Nephron (organoid): ENCODE measurements at regions not wholly inside any gene's neighbourhood (a gene's known extent, or its start where the extent isn't known, plus 50 kb on each side); places are given as distances from the start of the nearest gene placed in this dataset.

Experiments used
- H3K27ac Mint-ChIP-seq, 3 experiments: 2 replicates each; pipeline ENCODE4 v1.8.0; 2020; ENCODE audit warnings: mixed read lengths in 3 of 3, mild to moderate bottlenecking in 2 of 3, moderate library complexity in 1 of 3
- H3K27me3 Mint-ChIP-seq: 2 replicates; pipeline ENCODE4 v1.8.0; 2021; ENCODE audit warnings: low read depth, mild to moderate bottlenecking, moderate library complexity, mixed read lengths
- H3K36me3 Mint-ChIP-seq: 2 replicates; pipeline ENCODE4 v1.8.0; 2020; ENCODE audit warnings: low read depth, mixed read lengths
- H3K4me1 Mint-ChIP-seq: 2 replicates; pipeline ENCODE4 v1.8.0; 2020; ENCODE audit warnings: mixed read lengths
- H3K4me3 Mint-ChIP-seq, 3 experiments: 2 replicates each; pipeline ENCODE4 v1.8.0; 2020; ENCODE audit warnings: mild to moderate bottlenecking in 3 of 3, mixed read lengths in 3 of 3, moderate library complexity in 2 of 3
- H3K9me3 Mint-ChIP-seq: 2 replicates; pipeline ENCODE4 v1.8.0; 2020; ENCODE audit warnings: mixed read lengths
- CTCF ChIP-seq, 3 experiments: fragments of 200-600 bp; sonication (generic); IDR thresholded peaks; one replicate each; pipeline ENCODE4 v1.5.0; 2021; ENCODE audit warnings: antibody characterized with exemption in 3 of 3; ENCODE audit not compliant: unreplicated experiment in 3 of 3

DNA sequence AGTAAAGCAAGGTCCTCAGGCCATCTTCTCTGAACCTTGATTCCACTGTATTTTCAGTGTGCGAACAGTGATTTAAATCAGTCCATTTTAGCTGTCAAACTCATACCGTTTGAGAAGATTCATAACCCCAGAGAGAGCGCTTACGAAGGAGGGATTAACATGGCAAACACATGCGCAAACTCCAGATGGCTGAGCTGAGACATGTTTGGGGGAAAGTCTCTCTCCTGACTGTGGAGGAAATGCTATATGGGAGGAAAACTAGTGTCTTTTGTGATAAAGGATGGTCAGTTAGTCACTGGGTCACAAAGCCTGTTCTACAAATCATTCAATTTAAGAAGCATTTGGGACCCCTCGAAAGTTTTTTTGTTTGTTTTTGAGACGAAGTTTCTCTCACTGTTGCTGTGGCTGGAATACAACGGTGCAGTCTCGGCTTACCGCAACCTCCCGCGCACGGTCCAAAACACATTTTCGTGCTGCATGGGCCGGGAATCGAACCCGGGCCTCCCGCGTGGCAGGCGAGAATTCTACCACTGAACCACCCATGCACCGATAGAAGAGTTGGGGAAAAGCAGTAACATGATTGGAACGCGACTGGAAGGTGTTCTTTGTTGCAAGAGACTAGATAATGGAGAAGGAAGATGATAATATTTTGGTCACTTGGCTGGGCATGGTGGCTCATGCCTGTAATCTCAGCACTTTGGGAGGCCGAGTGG, 58.4 kb upstream of the CXADR start:
- H3K27ac Mint-ChIP-seq = peak overlapping the region; percentile 26 to 81 (median 79)
- H3K36me3 Mint-ChIP-seq = no peaks in the 10 kb centered on the region
- no peaks in the 10 kb centered on the region for H3K27me3 Mint-ChIP-seq
- peaks cover 18% of the 10 kb centered on the region for H3K4me1 Mint-ChIP-seq
- TF ChIP-seq CTCF (IDR thresholded peaks at IDR 0.05; ENCODE audit: unreplicated experiment in 3 of 3) = no peak
- H3K4me3 Mint-ChIP-seq = peak overlapping the region; percentile 75 to 77 (median 76)
- H3K9me3 Mint-ChIP-seq = no peaks in the 10 kb centered on the region

GRCh38 chr21:17455028-17455353, 57.9 kb upstream of the CXADR start:
- TF ChIP-seq CTCF (IDR thresholded peaks at IDR 0.05; ENCODE audit: unreplicated experiment in 3 of 3) = no peak
- H3K4me3 Mint-ChIP-seq = peak overlapping the region; percentile 75 to 77 (median 76)
- H3K36me3 Mint-ChIP-seq = no peaks in the 10 kb centered on the region
- no peaks in the 10 kb centered on the region for H3K9me3 Mint-ChIP-seq
- peak overlapping the region; percentile 26 to 81 (median 79) for H3K27ac Mint-ChIP-seq
- H3K4me1 Mint-ChIP-seq = peaks cover 18% of the 10 kb centered on the region
- H3K27me3 Mint-ChIP-seq = no peaks in the 10 kb centered on the region

GRCh38 chr21:17455451-17455850, 57.4 kb upstream of the CXADR start:
- Mint-ChIP-seq H3K9me3 (no peaks in the 10 kb centered on the region), H3K4me1 (peaks cover 18% of the 10 kb centered on the region), H3K36me3 (no peaks in the 10 kb centered on the region), H3K27me3 (no peaks in the 10 kb centered on the region), H3K27ac (no peak overlapping the region), H3K4me3 (no peak overlapping the region)
- no peak for TF ChIP-seq CTCF (IDR thresholded peaks at IDR 0.05; ENCODE audit: unreplicated experiment in 3 of 3)

GRCh38 chr21:17458279-17458678, 54.6 kb upstream of the CXADR start:
- no peak for TF ChIP-seq CTCF (IDR thresholded peaks at IDR 0.05; ENCODE audit: unreplicated experiment in 3 of 3)
- Mint-ChIP-seq H3K9me3 (no peaks in the 10 kb centered on the region), H3K27me3 (no peaks in the 10 kb centered on the region), H3K4me1 (peaks cover 21% of the 10 kb centered on the region), H3K27ac (no peak overlapping the region), H3K36me3 (no peaks in the 10 kb centered on the region), H3K4me3 (no peak overlapping the region)

DNA sequence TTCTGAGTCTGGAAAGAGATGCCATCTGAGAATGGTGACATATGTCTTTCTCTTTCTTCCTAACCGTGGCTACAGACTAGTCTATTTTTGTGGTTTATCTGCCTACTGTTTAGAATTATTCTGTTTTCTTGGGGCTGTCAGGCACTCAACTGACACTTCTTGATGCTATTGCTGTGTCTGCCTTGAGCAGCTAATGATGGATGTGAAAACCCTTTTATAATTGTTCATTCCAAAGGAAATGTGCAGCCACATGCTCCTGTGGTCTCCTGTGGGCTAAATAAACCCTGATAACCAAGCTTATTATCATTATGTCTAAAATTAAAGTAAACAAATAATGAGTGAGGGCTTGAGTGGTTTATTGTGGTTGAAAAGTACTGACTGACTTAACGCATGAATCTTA, 52.7 kb upstream of the CXADR start:
- H3K36me3 Mint-ChIP-seq = no peaks in the 10 kb centered on the region
- H3K27ac Mint-ChIP-seq = no peak overlapping the region
- H3K27me3 Mint-ChIP-seq = no peaks in the 10 kb centered on the region
- no peak overlapping the region for H3K4me3 Mint-ChIP-seq
- no peaks in the 10 kb centered on the region for H3K9me3 Mint-ChIP-seq
- H3K4me1 Mint-ChIP-seq = peaks cover 14% of the 10 kb centered on the region
- no peak for TF ChIP-seq CTCF (IDR thresholded peaks at IDR 0.05; ENCODE audit: unreplicated experiment in 3 of 3)

- Mint-ChIP-seq H3K27me3 (no peaks in the 10 kb centered on the region), H3K4me1 (peaks cover 14% of the 10 kb centered on the region), H3K27ac (peak overlapping the region in 1 of 3 experiments; percentile 11), H3K4me3 (no peak overlapping the region), H3K36me3 (no peaks in the 10 kb centered on the region), H3K9me3 (no peaks in the 10 kb centered on the region)
- TF ChIP-seq CTCF (IDR thresholded peaks at IDR 0.05; ENCODE audit: unreplicated experiment in 3 of 3) = no peak
Observed at GRCh38 chr21:17461014-17461413, 51.8 kb upstream of the CXADR start.
